ENCODE measurements at regions not wholly inside any gene's neighbourhood (a gene's known extent, or its start where the extent isn't known, plus 50 kb on each side); places are given as distances from the start of the nearest gene placed in this dataset.

- TF ChIP-seq CTCF (IDR thresholded peaks at IDR 0.05; ENCODE audit: poor library complexity) (no peak), EZH2 (IDR thresholded peaks at IDR 0.05; ENCODE audit: borderline replicate concordance) (no peak)
Observed at GRCh38 chr18:22112215-22112614, 57.2 kb upstream of the GATA6 start.

Measured in hepatocyte (in vitro differentiated cells).